ENCODE measurements at regions not wholly inside any gene's neighbourhood (a gene's known extent, or its start where the extent isn't known, plus 50 kb on each side); places are given as distances from the start of the nearest gene placed in this dataset.

DNA sequence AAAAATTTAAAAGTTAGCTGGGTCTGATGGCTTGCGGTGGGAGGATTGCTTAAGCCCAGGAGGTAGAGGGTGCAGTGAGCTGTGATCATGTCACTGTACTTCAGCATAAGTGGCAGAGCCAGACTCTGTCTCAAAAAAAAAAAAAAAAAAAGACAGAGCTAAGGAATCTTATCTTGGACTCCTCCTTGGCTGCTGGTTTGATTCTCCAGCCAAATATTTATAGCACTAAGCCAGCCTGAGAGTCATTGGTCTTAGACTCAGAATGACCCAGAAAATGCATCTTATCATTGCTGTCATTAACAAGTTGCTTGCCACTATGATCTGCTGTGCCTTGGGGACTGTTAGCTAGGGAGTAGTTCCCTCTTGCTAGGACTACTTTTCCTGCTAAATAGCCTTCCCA, 164.7 kb downstream of the GNAT3 start:
- no peaks in the 10 kb centered on the region for H3K9me2 ChIP-seq (ENCODE audit: insufficient read depth)
- no peak overlapping the region for H3K4me2 ChIP-seq
- no peak overlapping the region for H3K27ac ChIP-seq (ENCODE audit: low read depth)
- Mint-ChIP-seq H3K9me3 (no peaks in the 10 kb centered on the region), H3K4me1 (no peaks in the 10 kb centered on the region), H3K27ac (no peak overlapping the region), H3K36me3 (ENCODE audit: low read depth) (no peaks in the 10 kb centered on the region), H3K27me3 (ENCODE audit: insufficient read depth, low read depth, poor library complexity) (no peaks in the 10 kb centered on the region), H3K4me3 (no peak overlapping the region)
- no peaks in the 10 kb centered on the region for H3F3A ChIP-seq (replicated peaks; ENCODE audit: low read depth)
- H3K36me3 ChIP-seq (ENCODE audit: insufficient read depth) = no peaks in the 10 kb centered on the region
- DNase-seq (ENCODE audit: low spot score) = no peak
- no peaks in the 10 kb centered on the region for H3K79me2 ChIP-seq (replicated peaks; ENCODE audit: insufficient read depth)
- no peak for TF ChIP-seq EZH2 (IDR thresholded peaks at IDR 0.05; ENCODE audit: low read depth, unreplicated experiment)
- TF ChIP-seq, protein P1, sequence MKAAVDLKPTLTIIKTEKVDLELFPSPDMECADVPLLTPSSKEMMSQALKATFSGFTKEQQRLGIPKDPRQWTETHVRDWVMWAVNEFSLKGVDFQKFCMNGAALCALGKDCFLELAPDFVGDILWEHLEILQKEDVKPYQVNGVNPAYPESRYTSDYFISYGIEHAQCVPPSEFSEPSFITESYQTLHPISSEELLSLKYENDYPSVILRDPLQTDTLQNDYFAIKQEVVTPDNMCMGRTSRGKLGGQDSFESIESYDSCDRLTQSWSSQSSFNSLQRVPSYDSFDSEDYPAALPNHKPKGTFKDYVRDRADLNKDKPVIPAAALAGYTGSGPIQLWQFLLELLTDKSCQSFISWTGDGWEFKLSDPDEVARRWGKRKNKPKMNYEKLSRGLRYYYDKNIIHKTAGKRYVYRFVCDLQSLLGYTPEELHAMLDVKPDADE (IDR thresholded peaks at IDR 0.05) = no peak
- TF ChIP-seq ZNF114 (CRISPR knock-in tag; IDR thresholded peaks at IDR 0.05) = no peak
- TF ChIP-seq, protein P2, sequence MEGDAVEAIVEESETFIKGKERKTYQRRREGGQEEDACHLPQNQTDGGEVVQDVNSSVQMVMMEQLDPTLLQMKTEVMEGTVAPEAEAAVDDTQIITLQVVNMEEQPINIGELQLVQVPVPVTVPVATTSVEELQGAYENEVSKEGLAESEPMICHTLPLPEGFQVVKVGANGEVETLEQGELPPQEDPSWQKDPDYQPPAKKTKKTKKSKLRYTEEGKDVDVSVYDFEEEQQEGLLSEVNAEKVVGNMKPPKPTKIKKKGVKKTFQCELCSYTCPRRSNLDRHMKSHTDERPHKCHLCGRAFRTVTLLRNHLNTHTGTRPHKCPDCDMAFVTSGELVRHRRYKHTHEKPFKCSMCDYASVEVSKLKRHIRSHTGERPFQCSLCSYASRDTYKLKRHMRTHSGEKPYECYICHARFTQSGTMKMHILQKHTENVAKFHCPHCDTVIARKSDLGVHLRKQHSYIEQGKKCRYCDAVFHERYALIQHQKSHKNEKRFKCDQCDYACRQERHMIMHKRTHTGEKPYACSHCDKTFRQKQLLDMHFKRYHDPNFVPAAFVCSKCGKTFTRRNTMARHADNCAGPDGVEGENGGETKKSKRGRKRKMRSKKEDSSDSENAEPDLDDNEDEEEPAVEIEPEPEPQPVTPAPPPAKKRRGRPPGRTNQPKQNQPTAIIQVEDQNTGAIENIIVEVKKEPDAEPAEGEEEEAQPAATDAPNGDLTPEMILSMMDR (conservative IDR thresholded peaks at IDR 0.05; ENCODE audit: low read depth in 2 of 2) = no peak
- TF ChIP-seq ZNF331 (CRISPR knock-in tag; IDR thresholded peaks at IDR 0.05; ENCODE audit: low read depth) = no peak
- TF ChIP-seq, protein P3, sequence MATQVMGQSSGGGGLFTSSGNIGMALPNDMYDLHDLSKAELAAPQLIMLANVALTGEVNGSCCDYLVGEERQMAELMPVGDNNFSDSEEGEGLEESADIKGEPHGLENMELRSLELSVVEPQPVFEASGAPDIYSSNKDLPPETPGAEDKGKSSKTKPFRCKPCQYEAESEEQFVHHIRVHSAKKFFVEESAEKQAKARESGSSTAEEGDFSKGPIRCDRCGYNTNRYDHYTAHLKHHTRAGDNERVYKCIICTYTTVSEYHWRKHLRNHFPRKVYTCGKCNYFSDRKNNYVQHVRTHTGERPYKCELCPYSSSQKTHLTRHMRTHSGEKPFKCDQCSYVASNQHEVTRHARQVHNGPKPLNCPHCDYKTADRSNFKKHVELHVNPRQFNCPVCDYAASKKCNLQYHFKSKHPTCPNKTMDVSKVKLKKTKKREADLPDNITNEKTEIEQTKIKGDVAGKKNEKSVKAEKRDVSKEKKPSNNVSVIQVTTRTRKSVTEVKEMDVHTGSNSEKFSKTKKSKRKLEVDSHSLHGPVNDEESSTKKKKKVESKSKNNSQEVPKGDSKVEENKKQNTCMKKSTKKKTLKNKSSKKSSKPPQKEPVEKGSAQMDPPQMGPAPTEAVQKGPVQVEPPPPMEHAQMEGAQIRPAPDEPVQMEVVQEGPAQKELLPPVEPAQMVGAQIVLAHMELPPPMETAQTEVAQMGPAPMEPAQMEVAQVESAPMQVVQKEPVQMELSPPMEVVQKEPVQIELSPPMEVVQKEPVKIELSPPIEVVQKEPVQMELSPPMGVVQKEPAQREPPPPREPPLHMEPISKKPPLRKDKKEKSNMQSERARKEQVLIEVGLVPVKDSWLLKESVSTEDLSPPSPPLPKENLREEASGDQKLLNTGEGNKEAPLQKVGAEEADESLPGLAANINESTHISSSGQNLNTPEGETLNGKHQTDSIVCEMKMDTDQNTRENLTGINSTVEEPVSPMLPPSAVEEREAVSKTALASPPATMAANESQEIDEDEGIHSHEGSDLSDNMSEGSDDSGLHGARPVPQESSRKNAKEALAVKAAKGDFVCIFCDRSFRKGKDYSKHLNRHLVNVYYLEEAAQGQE (IDR thresholded peaks at IDR 0.05; ENCODE audit: unreplicated experiment) = no peak
- TF ChIP-seq, protein P4, sequence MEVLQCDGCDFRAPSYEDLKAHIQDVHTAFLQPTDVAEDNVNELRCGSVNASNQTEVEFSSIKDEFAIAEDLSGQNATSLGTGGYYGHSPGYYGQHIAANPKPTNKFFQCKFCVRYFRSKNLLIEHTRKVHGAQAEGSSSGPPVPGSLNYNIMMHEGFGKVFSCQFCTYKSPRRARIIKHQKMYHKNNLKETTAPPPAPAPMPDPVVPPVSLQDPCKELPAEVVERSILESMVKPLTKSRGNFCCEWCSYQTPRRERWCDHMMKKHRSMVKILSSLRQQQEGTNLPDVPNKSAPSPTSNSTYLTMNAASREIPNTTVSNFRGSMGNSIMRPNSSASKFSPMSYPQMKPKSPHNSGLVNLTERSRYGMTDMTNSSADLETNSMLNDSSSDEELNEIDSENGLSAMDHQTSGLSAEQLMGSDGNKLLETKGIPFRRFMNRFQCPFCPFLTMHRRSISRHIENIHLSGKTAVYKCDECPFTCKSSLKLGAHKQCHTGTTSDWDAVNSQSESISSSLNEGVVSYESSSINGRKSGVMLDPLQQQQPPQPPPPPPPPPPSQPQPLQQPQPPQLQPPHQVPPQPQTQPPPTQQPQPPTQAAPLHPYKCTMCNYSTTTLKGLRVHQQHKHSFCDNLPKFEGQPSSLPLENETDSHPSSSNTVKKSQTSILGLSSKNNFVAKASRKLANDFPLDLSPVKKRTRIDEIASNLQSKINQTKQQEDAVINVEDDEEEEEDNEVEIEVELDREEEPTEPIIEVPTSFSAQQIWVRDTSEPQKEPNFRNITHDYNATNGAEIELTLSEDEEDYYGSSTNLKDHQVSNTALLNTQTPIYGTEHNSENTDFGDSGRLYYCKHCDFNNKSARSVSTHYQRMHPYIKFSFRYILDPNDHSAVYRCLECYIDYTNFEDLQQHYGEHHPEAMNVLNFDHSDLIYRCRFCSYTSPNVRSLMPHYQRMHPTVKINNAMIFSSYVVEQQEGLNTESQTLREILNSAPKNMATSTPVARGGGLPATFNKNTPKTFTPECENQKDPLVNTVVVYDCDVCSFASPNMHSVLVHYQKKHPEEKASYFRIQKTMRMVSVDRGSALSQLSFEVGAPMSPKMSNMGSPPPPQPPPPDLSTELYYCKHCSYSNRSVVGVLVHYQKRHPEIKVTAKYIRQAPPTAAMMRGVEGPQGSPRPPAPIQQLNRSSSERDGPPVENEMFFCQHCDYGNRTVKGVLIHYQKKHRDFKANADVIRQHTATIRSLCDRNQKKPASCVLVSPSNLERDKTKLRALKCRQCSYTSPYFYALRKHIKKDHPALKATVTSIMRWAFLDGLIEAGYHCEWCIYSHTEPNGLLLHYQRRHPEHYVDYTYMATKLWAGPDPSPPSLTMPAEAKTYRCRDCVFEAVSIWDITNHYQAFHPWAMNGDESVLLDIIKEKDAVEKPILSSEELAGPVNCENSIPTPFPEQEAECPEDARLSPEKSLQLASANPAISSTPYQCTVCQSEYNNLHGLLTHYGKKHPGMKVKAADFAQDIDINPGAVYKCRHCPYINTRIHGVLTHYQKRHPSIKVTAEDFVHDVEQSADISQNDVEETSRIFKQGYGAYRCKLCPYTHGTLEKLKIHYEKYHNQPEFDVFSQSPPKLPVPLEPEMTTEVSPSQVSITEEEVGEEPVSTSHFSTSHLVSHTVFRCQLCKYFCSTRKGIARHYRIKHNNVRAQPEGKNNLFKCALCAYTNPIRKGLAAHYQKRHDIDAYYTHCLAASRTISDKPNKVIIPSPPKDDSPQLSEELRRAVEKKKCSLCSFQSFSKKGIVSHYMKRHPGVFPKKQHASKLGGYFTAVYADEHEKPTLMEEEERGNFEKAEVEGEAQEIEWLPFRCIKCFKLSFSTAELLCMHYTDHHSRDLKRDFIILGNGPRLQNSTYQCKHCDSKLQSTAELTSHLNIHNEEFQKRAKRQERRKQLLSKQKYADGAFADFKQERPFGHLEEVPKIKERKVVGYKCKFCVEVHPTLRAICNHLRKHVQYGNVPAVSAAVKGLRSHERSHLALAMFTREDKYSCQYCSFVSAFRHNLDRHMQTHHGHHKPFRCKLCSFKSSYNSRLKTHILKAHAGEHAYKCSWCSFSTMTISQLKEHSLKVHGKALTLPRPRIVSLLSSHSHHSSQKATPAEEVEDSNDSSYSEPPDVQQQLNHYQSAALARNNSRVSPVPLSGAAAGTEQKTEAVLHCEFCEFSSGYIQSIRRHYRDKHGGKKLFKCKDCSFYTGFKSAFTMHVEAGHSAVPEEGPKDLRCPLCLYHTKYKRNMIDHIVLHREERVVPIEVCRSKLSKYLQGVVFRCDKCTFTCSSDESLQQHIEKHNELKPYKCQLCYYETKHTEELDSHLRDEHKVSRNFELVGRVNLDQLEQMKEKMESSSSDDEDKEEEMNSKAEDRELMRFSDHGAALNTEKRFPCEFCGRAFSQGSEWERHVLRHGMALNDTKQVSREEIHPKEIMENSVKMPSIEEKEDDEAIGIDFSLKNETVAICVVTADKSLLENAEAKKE (CRISPR knock-in tag; IDR thresholded peaks at IDR 0.05) = no peak
- TF ChIP-seq JUNB (IDR thresholded peaks at IDR 0.05; ENCODE audit: unreplicated experiment) = no peak
- TF ChIP-seq NANOG (IDR thresholded peaks at IDR 0.05; ENCODE audit: borderline replicate concordance) = no peak
- TF ChIP-seq CREB1 (CRISPR knock-in tag; IDR thresholded peaks at IDR 0.05; ENCODE audit: low read depth) = no peak
- TF ChIP-seq EZH2phosphoT487 (IDR thresholded peaks at IDR 0.05; ENCODE audit: unreplicated experiment) = no peak
- no peak for TF ChIP-seq STAT1 (IDR thresholded peaks at IDR 0.05; ENCODE audit: unreplicated experiment)
- TF ChIP-seq POLR2AphosphoS5 (IDR thresholded peaks at IDR 0.05; ENCODE audit: low read depth) = no peak
- no peak overlapping the region for H3K4me3 ChIP-seq
- ATAC-seq = no peak
- H3K4me1 ChIP-seq (ENCODE audit: insufficient read depth) = no peaks in the 10 kb centered on the region
- no peaks in the 10 kb centered on the region for H4K20me1 ChIP-seq (replicated peaks; ENCODE audit: insufficient read depth)
- H3K27me3 ChIP-seq (ENCODE audit: insufficient read depth) = no peaks in the 10 kb centered on the region
- no peak overlapping the region for H2AFZ ChIP-seq

Measured in GM23338 (cell line).